HG03280 (cell line): ENCODE measurements at regions not wholly inside any gene's neighbourhood (a gene's known extent, or its start where the extent isn't known, plus 50 kb on each side); places are given as distances from the start of the nearest gene placed in this dataset.

ENCODE experiments used
- ATAC-seq: cut with Tn5 transposase; IDR thresholded peaks from one replicate; pipeline ENCODE4 v1.9.1; 2021; ENCODE audit warnings: mild to moderate bottlenecking, moderate library complexity; ENCODE audit not compliant: unreplicated experiment

DNA sequence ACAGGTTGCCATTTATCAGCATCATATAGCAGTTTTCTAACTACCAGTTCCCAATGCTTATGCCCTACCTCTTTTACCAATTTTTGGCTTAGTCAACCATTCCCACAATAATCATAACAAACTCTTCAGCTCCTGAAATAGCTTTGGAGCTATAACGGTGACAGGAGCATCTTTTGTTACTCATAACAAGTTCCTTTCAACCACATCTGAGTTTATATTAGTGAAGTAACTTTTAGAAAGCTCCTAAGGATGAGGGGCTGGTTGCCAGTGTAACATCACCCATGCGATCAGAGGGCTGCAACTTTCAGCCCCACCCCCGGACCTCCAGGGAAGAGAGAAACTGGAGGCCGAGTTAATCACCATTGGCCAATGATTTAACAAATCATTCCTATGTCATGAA is 495.3 kb upstream of the RASGRP1 start:
- ATAC-seq = no peak

DNA sequence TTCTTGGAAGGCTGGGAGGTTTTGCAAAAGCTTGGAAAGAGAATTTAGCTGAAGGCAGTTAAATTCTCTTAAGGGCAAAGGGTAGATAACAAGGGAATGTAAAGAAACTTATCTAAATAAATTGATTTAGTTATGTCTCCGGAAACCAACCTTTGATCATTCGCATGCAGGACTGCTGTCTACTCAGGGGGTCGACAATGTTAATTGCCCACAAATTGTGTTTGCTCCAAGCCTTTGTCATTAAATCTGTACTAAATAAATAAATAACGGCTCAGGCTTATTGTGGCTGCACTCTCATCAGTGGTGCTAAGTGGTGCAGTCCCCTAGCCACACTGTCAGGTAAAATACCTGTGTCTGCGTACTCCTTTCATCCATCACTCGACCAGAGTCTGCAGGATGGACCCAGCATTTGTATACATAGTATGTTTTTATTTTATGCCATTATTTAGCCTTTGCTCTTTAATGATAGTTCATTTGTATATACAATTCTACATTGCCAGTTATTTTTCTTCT is 497.4 kb upstream of the RASGRP1 start:
- ATAC-seq = no peak

DNA sequence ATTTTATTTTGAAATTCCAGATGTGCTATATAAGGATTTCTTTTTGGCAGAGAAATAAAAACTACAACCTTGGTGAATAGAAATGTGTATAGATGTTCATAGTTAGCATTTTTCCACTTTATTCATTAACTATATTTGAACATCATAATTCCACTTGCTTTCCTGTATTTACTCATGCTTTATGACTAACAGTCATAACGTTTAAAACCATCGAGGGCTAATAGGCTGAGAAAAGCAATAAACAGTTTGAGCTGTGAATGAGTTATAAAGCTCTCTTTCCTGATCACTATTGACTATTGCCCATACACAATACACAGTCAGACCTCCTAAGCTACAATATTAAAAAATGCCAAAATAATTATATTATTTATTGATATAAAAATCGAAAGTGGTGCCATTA is 502.1 kb upstream of the RASGRP1 start:
- no peak for ATAC-seq

GRCh38 chr15:39074341-39074985 is 506.4 kb upstream of the THBS1 start:
- no peak for ATAC-seq

GRCh38 chr15:39075311-39075710 is 505.6 kb upstream of the THBS1 start:
- no peak for ATAC-seq

DNA sequence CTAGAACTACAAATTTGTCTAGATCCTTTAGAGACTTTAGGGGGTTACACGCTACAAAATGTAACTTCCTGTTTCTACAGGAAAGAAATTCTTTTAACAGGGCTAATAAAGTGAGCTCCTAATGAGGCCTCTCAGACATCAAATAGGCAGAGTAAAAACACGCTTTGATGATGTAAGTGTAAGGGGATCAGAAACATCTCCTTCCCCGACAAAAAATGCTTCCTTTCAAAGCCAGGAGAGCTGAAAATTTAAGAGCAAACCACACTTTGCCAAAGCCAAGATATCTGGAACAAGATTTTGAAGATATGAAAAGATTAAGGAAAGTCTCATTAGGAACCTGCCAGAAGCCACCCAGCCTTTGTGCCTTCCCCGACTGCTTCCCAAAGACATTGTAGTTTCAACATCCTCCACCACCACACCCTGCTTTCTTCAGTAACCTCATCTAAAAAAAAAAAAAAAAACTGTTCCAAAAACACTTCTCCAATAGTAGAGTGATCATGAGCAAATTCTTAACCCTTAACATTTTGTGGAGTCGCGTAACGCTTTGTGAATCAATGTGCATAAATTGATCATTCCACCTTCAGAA is 505.0 kb upstream of the THBS1 start:
- no peak for ATAC-seq

DNA sequence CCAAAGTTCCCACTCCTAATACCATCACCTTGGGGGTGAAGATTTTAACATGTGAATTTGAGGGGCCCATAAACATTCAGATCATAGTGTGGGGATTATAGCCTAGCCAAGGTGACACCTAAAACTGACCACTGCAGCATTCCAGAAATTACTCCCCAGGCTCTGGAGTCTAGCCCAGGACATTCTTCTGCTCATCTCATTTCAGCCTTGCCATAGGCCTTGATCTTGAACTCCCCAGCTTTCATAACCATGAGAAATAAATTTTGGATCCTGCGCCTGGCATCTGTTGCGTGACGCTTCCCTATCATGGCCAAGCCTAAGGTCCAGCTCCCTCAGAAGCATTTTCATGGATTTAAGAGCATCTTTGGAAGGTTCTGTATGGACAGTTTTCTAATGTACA is 502.9 kb upstream of the THBS1 start:
- ATAC-seq = no peak

GRCh38 chr15:39079296-39079847 is 501.5 kb upstream of the THBS1 start:
- no peak for ATAC-seq

DNA sequence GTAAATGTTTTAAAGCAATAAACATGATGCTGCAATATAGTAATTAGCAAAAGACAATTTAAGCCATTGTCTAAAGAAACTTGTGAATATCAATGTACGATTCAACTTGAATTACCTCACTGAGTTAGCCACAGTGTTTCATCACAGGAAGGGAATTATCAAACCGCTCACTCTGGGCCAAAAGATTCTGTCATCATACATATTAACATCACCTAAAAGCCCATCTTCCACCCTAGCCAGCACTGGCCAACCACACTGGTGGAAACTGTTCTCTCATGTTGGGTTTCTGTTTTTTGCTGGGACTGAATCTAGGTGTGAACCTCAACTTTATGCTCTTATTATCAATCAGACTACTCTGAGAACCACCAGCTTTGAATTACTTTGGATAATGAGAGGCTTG is 497.7 kb upstream of the THBS1 start:
- no peak for ATAC-seq

DNA sequence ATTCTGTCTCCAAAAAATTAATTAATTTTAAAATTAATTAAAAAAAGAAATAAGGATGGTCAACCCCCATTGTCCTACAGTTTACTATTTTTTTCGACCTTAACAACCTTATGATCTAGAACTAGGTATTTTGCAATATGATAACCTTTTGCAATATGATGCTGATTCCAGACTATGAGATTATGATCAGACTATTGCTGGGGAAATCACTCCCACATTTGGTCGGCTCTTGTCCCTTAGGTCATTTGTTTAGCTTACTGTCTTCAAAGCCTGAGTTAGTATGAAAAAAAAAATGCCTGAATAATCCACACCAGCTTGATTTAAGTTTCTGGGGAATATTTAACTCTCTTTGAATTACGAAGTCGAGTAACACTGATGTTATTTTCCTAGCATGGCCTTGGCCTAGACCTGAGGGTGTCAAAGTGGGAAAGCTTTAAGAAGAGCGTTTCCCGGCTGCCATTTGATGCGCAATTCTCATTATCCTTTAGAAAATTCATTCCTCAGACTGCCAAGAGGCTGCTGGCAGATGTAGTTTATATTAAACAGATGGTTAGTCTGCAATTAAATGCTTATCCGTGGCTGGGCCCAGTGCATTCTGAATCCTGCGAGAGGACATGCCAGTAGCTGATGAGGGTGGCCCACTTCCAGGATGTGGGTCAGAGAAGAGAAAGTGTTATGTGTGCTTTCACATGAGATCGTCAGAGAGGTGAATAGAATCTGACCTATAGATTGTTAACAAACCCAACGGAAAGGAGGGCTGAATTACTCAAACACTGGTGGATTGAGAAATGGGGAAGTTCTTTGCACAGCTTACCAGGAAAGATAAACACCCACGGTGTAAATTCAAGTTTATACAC is 496.0 kb upstream of the THBS1 start:
- no peak for ATAC-seq

DNA sequence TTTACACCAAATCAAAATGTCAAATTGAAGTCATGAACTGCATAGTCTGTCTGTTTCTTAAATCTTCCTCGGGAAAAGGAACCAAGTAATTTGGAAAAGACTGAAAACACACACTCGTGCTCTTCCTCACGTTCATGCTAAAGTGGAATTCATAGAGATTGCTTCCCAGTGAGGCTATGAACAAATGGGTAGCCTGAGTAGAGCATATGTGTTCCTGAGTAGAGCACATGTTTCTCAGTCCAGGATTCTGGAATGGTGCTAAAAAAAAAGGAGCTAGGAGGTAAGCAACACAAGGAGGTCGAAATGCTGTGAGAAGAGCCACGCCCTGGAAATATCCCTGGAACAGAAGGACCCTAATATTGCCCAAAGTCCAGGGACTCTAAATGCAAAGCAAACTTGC is 494.2 kb upstream of the THBS1 start:
- ATAC-seq = no peak

DNA sequence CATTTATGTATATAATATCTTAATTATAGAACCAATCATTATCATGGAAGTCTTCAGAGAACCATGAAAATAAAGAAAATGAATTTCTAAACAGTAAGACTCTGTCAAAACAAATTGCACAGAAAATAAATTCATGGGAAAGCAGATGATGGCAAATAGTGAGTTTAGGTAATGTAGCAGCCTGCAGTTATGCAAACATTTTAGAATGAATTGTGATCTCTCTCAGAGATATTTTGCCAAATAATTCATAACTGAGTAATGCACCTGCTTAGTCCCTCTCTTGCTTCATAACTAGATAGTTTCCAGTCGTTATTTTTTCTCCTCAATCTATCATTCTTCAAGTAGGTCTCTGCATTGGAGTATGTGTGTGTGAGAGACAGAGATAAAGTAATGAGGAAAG is 492.7 kb upstream of the THBS1 start:
- ATAC-seq = no peak

DNA sequence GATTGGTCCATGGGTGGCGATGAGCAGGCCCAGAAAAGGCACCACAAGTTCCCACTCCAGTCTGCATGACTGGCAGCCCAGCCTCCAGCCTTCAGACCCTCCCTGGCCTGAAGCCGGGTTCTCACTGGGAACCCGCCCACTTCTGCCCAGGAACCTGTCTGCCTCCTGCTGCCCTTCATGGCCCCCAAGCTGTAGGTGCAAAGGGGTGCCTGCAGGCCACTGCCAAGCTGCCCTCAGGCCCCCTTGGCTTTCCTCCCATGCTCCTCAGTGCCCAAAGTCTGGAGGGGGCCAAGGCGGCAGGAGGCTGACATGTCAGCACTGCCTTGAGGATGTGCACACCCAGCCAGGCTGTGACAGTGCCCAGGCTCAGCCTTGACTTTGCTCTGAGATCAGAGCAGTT is 488.5 kb upstream of the THBS1 start:
- ATAC-seq = no peak

DNA sequence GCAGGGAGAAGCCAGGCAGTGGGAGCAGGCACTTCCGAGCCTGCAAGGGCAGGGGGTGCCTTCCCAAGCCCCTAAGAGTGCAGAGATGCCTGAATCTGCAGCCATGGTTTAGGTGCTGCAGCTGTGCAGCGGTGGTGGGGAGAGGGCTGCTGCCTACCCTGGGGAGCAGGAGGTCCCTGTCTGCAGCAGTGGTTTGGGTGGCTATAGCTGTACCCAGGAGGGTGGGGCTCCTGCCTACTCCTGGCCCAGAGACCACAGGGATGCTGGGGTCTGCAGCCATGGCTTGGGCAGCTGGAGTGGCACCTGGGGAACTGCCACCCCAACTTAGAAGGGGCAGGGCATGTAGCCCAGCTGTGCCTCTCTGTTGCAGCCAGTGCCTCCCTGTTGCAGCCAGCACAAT is 488.1 kb upstream of the THBS1 start:
- ATAC-seq = no peak

- ATAC-seq = no peak
These were observed 486.8 kb upstream of the THBS1 start for GRCh38 chr15:39094116-39094515.

GRCh38 chr15:39095218-39095879 is 485.5 kb upstream of the THBS1 start:
- no peak for ATAC-seq

- no peak for ATAC-seq
These were observed 484.2 kb upstream of the THBS1 start for GRCh38 chr15:39096608-39097205.

GRCh38 chr15:39099524-39099923 is 481.4 kb upstream of the THBS1 start:
- ATAC-seq = no peak

DNA sequence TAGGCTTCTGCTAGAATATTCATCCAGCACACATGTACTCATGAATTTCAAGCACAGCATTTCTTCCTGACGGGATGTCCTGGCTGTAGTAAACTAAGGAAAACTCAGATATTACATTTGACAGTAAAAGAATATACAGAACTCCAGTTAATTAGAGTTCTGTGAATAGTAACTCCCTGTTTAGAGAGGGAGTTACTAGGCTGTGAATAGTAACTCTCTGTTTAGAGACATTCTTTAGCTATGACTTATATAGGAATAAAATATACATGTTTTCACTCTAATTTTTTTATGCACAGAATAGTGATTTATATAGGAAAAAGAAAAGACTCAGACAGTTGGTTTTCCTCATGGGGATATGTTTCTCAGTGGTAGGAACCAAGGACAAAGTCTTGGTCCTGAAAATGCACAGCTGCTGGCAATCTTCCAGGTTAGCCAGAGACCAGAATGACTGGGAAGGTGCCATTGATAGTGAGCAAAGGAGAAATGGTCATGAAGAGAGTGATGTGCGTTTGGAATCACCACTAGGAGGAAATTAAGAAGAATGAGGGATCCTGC is 480.7 kb upstream of the THBS1 start:
- no peak for ATAC-seq

DNA sequence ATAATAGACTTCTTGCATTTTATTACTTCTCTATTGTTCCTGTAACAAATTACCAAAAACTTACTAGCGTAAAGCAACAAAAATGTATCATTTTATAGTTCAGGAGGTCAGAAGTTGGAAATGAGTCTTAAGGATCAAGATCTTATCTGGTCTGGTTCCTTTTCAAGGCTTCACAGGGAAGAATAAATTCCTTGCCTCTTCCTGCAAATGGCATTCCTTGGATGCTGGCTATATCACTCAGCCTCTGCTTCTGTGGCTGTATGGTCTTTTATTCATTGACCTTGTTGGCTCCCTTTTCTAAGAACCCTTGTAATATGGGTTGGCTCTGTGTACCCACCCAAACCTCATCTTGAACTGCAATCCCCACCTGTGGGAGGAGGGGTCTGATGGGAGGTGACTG is 478.4 kb upstream of the THBS1 start:
- ATAC-seq = no peak
